OCI-LY7 (cell line): ENCODE measurements at regions not wholly inside any gene's neighbourhood (a gene's known extent, or its start where the extent isn't known, plus 50 kb on each side); places are given as distances from the start of the nearest gene placed in this dataset.

Experiments used
- BruUV-seq: library from RNA; stranded (reverse); fragments of 400-500 nt; replicated peaks from 2 replicates; lab custom pipeline; 2021; lab: Mats Ljungman, UMichigan
- CTCF ChIA-PET: fragments of 300-600 bp; sonication (Branson Sonifier 250); formaldehyde crosslinking; loops from one replicate; lab custom pipeline; 2022; ENCODE audit warnings: antibody characterized with exemption; ENCODE audit not compliant: unreplicated experiment; lab: Charles Lee
- POLR2A ChIA-PET: fragments of 300-600 bp; sonication (Branson Sonifier 250); formaldehyde crosslinking; loops from one replicate; lab custom pipeline; 2022; ENCODE audit warnings: antibody characterized with exemption; lab: Charles Lee
- DNase-seq: peaks from one replicate; pipeline ENCODE4 v3.0.0-alpha.2; 2015; ENCODE audit warnings: low spot score
- H2AFZ ChIP-seq: fragments of 200-600 bp; sonication (generic), shearing (Covaris generic); 2 replicates; pipeline ENCODE4 v1.6.1; 2014; ENCODE audit warnings: mild to moderate bottlenecking, antibody characterized with exemption, low read length, moderate library complexity
- H3K27ac ChIP-seq: fragments of 200-600 bp; sonication (generic); 2 replicates; pipeline ENCODE4 v1.5.1; 2014; ENCODE audit warnings: mixed run types, low read depth, mild to moderate bottlenecking, moderate library complexity, low read length, inconsistent platforms; ENCODE audit not compliant: poor library complexity, severe bottlenecking
- H3K36me3 ChIP-seq: fragments of 200-600 bp; sonication (generic); 2 replicates; pipeline ENCODE4 v1.6.1; 2014; ENCODE audit warnings: mild to moderate bottlenecking, antibody characterized with exemption, low read length, moderate library complexity, mixed read lengths; ENCODE audit not compliant: insufficient read depth
- H3K4me1 ChIP-seq: fragments of 200-600 bp; sonication (generic); 2 replicates; pipeline ENCODE4 v1.5.1; 2014; ENCODE audit warnings: mild to moderate bottlenecking, low read length; ENCODE audit not compliant: insufficient read depth, poor library complexity, severe bottlenecking
- H3K4me2 ChIP-seq: fragments of 200-600 bp; sonication (generic); 2 replicates; pipeline ENCODE4 v1.6.1; 2014; ENCODE audit warnings: mild to moderate bottlenecking, low read length
- H3K4me3 ChIP-seq: fragments of 200-600 bp; sonication (generic); 2 replicates; pipeline ENCODE4 v1.5.1; 2014; ENCODE audit warnings: mild to moderate bottlenecking, low read depth, low read length; ENCODE audit not compliant: poor library complexity, severe bottlenecking
- H3K79me2 ChIP-seq: fragments of 200-600 bp; sonication (generic); 2 replicates; pipeline ENCODE4 v1.6.1; 2016; ENCODE audit warnings: low read depth, mild to moderate bottlenecking, low read length, moderate library complexity, mixed read lengths; ENCODE audit not compliant: insufficient read depth
- H3K9me2 ChIP-seq: fragments of 200-600 bp; sonication (generic); 2 replicates; pipeline ENCODE4 v1.6.1; 2016; ENCODE audit warnings: mild to moderate bottlenecking, low read length, mixed read lengths; ENCODE audit not compliant: insufficient read depth
- H3K9me3 ChIP-seq: fragments of 200-600 bp; sonication (generic); 2 replicates; pipeline ENCODE4 v1.6.1; 2014; ENCODE audit warnings: mild to moderate bottlenecking, mixed run types, low read length, mixed read lengths
- H4K20me1 ChIP-seq: fragments of 200-600 bp; sonication (generic); 2 replicates; pipeline ENCODE4 v1.6.1; 2014; ENCODE audit warnings: mild to moderate bottlenecking, antibody characterized with exemption, low read length, moderate library complexity, mixed read lengths; ENCODE audit not compliant: insufficient read depth
- CTCF ChIP-seq: fragments of 200-600 bp; sonication (generic); conservative IDR thresholded peaks from 2 replicates; pipeline ENCODE4 v1.5.1; 2014; ENCODE audit warnings: mild to moderate bottlenecking, antibody characterized with exemption, low read length, moderate library complexity, mixed read lengths
- EZH2phosphoT487 ChIP-seq: fragments of 200-600 bp; sonication (generic); IDR thresholded peaks from 2 replicates; pipeline ENCODE4 v1.6.1; 2018; ENCODE audit warnings: low read depth, borderline replicate concordance, mild to moderate bottlenecking, mixed run types, antibody characterized with exemption, low read length, moderate library complexity, mixed read lengths
- intact Hi-C: fragments of 100-400 bp; cut with micrococcal nuclease; formaldehyde crosslinking; loops from one replicate; pipeline ENCODE4 v1.10.0; 2022; ENCODE audit not compliant: unreplicated experiment

GRCh38 chr2:83002706-83003105 lies 1456.4 kb downstream of the SUCLG1 start:
- ChIA-PET CTCF (no interaction called here), POLR2A (no interaction called here)
- Histone ChIP-seq H3K36me3 (no peaks in the 10 kb centered on the region), H3K4me3 (no peak overlapping the region), H3K4me2 (no peak overlapping the region), H4K20me1 (no peaks in the 10 kb centered on the region; the same call in 1 of the 2 replicates), H3K9me2 (no peaks in the 10 kb centered on the region), H3K27ac (no peak overlapping the region), H3K4me1 (no peaks in the 10 kb centered on the region), H3K79me2 (no peaks in the 10 kb centered on the region), H3K9me3 (no peaks in the 10 kb centered on the region), H2AFZ (no peak overlapping the region)
- no TSS peak for BruUV-seq
- TF ChIP-seq EZH2phosphoT487 (no peak), CTCF (no peak)
- no peak for DNase-seq
- intact Hi-C loops: no loop called here

- no peak for DNase-seq
- TF ChIP-seq EZH2phosphoT487: no peak
These were observed 1460.3 kb downstream of the SUCLG1 start for GRCh38 chr2:82998781-82999180.

DNA sequence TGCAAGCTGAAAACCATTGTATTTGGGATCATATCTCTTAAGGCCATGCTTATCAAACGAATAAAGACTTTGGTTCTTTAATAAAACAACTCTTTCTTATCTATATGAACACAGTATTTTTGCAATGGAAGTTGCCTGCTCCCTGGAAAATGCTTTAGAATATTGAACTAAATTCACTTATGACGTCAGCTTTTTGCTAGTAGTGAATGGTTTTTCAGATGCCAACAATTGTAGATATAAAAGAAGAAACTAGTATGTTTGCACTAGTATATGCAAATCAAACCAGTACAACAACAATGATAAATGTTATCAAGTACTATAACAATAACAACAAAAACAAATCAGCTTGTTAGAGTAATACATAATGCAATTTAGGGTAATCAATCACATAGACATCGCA lies 1462.9 kb downstream of the SUCLG1 start:
- TF ChIP-seq EZH2phosphoT487: no peak
- TF ChIP-seq CTCF: no peak
- Histone ChIP-seq H3K4me1 (no peaks in the 10 kb centered on the region), H4K20me1 (no peaks in the 10 kb centered on the region; the same call in 1 of the 2 replicates), H3K79me2 (no peaks in the 10 kb centered on the region), H3K36me3 (no peaks in the 10 kb centered on the region), H2AFZ (no peak overlapping the region), H3K9me3 (no peaks in the 10 kb centered on the region), H3K9me2 (no peaks in the 10 kb centered on the region), H3K27ac (no peak overlapping the region), H3K4me3 (no peak overlapping the region), H3K4me2 (no peak overlapping the region)
- no TSS peak for BruUV-seq
- POLR2A ChIA-PET: no interaction called here
- CTCF ChIA-PET: no interaction called here
- no peak for DNase-seq
- intact Hi-C loops: no loop called here

More at GRCh38 chr2:82998781-82999180, 1460.3 kb downstream of the SUCLG1 start:
- no peaks in the 10 kb centered on the region for H3K9me3 ChIP-seq
- BruUV-seq: no TSS peak
- H2AFZ ChIP-seq: no peak overlapping the region
- ChIA-PET POLR2A (no interaction called here), CTCF (no interaction called here)
- H3K4me3 ChIP-seq: no peak overlapping the region
- no peak overlapping the region for H3K4me2 ChIP-seq
- no peaks in the 10 kb centered on the region for H3K9me2 ChIP-seq
- intact Hi-C loops: no loop called here
- H3K36me3 ChIP-seq: no peaks in the 10 kb centered on the region
- no peaks in the 10 kb centered on the region for H3K4me1 ChIP-seq
- H3K79me2 ChIP-seq: no peaks in the 10 kb centered on the region
- no peak overlapping the region for H3K27ac ChIP-seq
- no peaks in the 10 kb centered on the region; the same call in 1 of the 2 replicates for H4K20me1 ChIP-seq
